IPS DF 19.7 (cell line): ENCODE measurements at regions not wholly inside any gene's neighbourhood (a gene's known extent, or its start where the extent isn't known, plus 50 kb on each side); places are given as distances from the start of the nearest gene placed in this dataset.
"Not testable (repeated sequence)": the region's sequence is repeated elsewhere in the genome, so short reads cannot be mapped to it uniquely, and the experiment has no call there.

Source experiments
- DNase-seq: peaks from one replicate; pipeline ENCODE4 v3.0.0-alpha.2; 2013; ENCODE audit warnings: low read depth, low spot score

- DNase-seq, result no peak
Measured at GRCh38 chr7:152905949-152906348, 146.4 kb downstream of the ACTR3B start.

GRCh38 chr7:152907042-152907761, 147.7 kb downstream of the ACTR3B start:
- DNase-seq, result no peak

GRCh38 chr7:152909280-152909679, 149.7 kb downstream of the ACTR3B start:
- DNase-seq, result no peak

- no peak for DNase-seq
Measured at GRCh38 chr7:152909683-152910544, 150.4 kb downstream of the ACTR3B start.

- DNase-seq, result no peak
Measured at GRCh38 chr7:152910545-152911225, 151.1 kb downstream of the ACTR3B start.

GRCh38 chr7:152911226-152911560, 151.6 kb downstream of the ACTR3B start:
- DNase-seq, result no peak

- DNase-seq, result no peak
Measured at GRCh38 chr7:152911922-152912321, 152.4 kb downstream of the ACTR3B start.

GRCh38 chr7:152912511-152912910, 153.0 kb downstream of the ACTR3B start:
- DNase-seq, result no peak

GRCh38 chr7:152913492-152913891, 153.9 kb downstream of the ACTR3B start:
- DNase-seq, result no peak

- no peak for DNase-seq
Measured at GRCh38 chr7:152914014-152914844, 154.7 kb downstream of the ACTR3B start.

- DNase-seq, result not testable (repeated sequence)
Measured at GRCh38 chr7:152914845-152915102, 155.2 kb downstream of the ACTR3B start.

- DNase-seq, result no peak
Measured at GRCh38 chr7:152922318-152923081, 162.9 kb downstream of the ACTR3B start.

GRCh38 chr7:152923711-152924110, 164.2 kb downstream of the ACTR3B start:
- DNase-seq, result no peak

- DNase-seq, result no peak
Measured at GRCh38 chr7:152924238-152924637, 164.7 kb downstream of the ACTR3B start.

- DNase-seq, result no peak
Measured at GRCh38 chr7:152924826-152925411, 165.4 kb downstream of the ACTR3B start.

- no peak for DNase-seq
Measured at GRCh38 chr7:152925412-152926147, 166.0 kb downstream of the ACTR3B start.

GRCh38 chr7:152931633-152932032, 172.1 kb downstream of the ACTR3B start:
- no peak for DNase-seq

- no peak for DNase-seq
Measured at GRCh38 chr7:152937282-152937681, 177.7 kb downstream of the ACTR3B start.

GRCh38 chr7:152946616-152947015, 187.1 kb downstream of the ACTR3B start:
- not testable (repeated sequence) for DNase-seq

- no peak for DNase-seq
Measured at GRCh38 chr7:152947686-152948085, 188.1 kb downstream of the ACTR3B start.
